OCI-LY7 (cell line): ENCODE measurements at regions not wholly inside any gene's neighbourhood (a gene's known extent, or its start where the extent isn't known, plus 50 kb on each side); places are given as distances from the start of the nearest gene placed in this dataset.

Source experiments
- EZH2phosphoT487 ChIP-seq: fragments of 200-600 bp; sonication (generic); IDR thresholded peaks from 2 replicates; pipeline ENCODE4 v1.6.1; 2018; ENCODE audit warnings: low read depth, borderline replicate concordance, mild to moderate bottlenecking, mixed run types, antibody characterized with exemption, low read length, moderate library complexity, mixed read lengths
- TF ChIP-seq, protein P1 (sequence below): fragments of 200-600 bp; sonication (generic); conservative IDR thresholded peaks from 2 replicates; pipeline ENCODE4 v1.5.1; 2014; ENCODE audit warnings: mild to moderate bottlenecking, antibody characterized with exemption, low read length, moderate library complexity, mixed read lengths

DNA sequence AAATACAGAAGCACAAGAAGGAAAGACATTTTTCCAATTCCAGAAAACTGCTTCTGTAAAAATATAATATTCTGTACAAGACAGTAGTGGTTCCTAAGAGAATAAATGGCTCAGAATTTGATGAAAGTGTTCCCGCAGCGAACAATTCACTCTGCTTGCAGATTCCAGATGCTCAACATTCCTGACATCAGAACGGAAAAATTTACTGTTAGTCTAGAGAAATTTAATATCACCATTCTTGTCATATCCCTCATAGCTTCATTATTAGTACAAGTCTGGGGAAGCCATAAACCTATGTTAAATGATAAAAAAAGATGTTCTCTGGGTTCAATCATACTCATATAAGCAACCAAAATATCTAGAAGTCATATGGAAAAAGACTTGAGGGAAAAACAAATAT, 83.6 kb downstream of the MPP7 start:
- TF ChIP-seq, protein P1, sequence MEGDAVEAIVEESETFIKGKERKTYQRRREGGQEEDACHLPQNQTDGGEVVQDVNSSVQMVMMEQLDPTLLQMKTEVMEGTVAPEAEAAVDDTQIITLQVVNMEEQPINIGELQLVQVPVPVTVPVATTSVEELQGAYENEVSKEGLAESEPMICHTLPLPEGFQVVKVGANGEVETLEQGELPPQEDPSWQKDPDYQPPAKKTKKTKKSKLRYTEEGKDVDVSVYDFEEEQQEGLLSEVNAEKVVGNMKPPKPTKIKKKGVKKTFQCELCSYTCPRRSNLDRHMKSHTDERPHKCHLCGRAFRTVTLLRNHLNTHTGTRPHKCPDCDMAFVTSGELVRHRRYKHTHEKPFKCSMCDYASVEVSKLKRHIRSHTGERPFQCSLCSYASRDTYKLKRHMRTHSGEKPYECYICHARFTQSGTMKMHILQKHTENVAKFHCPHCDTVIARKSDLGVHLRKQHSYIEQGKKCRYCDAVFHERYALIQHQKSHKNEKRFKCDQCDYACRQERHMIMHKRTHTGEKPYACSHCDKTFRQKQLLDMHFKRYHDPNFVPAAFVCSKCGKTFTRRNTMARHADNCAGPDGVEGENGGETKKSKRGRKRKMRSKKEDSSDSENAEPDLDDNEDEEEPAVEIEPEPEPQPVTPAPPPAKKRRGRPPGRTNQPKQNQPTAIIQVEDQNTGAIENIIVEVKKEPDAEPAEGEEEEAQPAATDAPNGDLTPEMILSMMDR = no peak
- no peak for TF ChIP-seq EZH2phosphoT487
